ENCODE measurements at regions not wholly inside any gene's neighbourhood (a gene's known extent, or its start where the extent isn't known, plus 50 kb on each side); places are given as distances from the start of the nearest gene placed in this dataset.

GRCh38 chr4:149164282-149164681 is 651.4 kb downstream of the IQCM start:
- no peaks in the 10 kb centered on the region for H3K27me3 ChIP-seq
- H3K4me3 ChIP-seq = no peak overlapping the region
- no peaks in the 10 kb centered on the region for H3K36me3 ChIP-seq
- H3K9me3 ChIP-seq = no peaks in the 10 kb centered on the region
- no peak overlapping the region for H3K27ac ChIP-seq
- TF ChIP-seq POLR2A (IDR thresholded peaks at IDR 0.05) (no peak), CTCF (IDR thresholded peaks at IDR 0.05) (no peak)
- WGBS, 2 donors = 73 to 83% methylated on average over 3 of the region's 3 CpGs
- no peak for DNase-seq
- intact Hi-C loops (cut with DNase I) = no loop called here
- H3K4me1 ChIP-seq = no peaks in the 10 kb centered on the region

- Histone ChIP-seq H3K27ac (no peak overlapping the region), H3K4me3 (no peak overlapping the region), H3K27me3 (no peaks in the 10 kb centered on the region), H3K9me3 (no peaks in the 10 kb centered on the region), H3K36me3 (no peaks in the 10 kb centered on the region), H3K4me1 (no peaks in the 10 kb centered on the region)
- TF ChIP-seq POLR2A (IDR thresholded peaks at IDR 0.05) = no peak
- TF ChIP-seq CTCF (IDR thresholded peaks at IDR 0.05) = no peak
- intact Hi-C loops (cut with DNase I) = no loop called here
- no peak for DNase-seq
These were observed 654.4 kb downstream of the IQCM start for GRCh38 chr4:149161247-149161646.

- intact Hi-C loops (cut with DNase I) = no loop called here
- TF ChIP-seq POLR2A (IDR thresholded peaks at IDR 0.05) (no peak), CTCF (IDR thresholded peaks at IDR 0.05) (no peak)
- Histone ChIP-seq H3K27me3 (no peaks in the 10 kb centered on the region), H3K9me3 (no peaks in the 10 kb centered on the region), H3K36me3 (no peaks in the 10 kb centered on the region), H3K4me1 (no peaks in the 10 kb centered on the region), H3K27ac (no peak overlapping the region), H3K4me3 (no peak overlapping the region)
- WGBS, 2 donors = 85 to 95% methylated on average over 2 of the region's 2 CpGs
- no peak for DNase-seq
These were observed 655.3 kb downstream of the IQCM start for GRCh38 chr4:149160370-149160769.

- H3K9me3 ChIP-seq = no peaks in the 10 kb centered on the region
- intact Hi-C loops (cut with DNase I) = no loop called here
- H3K4me1 ChIP-seq = no peaks in the 10 kb centered on the region
- 34 to 43% methylated on average over 3 of the region's 3 CpGs for WGBS, 2 donors
- H3K4me3 ChIP-seq = no peak overlapping the region
- no peak for DNase-seq
- H3K36me3 ChIP-seq = no peaks in the 10 kb centered on the region
- TF ChIP-seq POLR2A (IDR thresholded peaks at IDR 0.05) (no peak), CTCF (IDR thresholded peaks at IDR 0.05) (no peak)
- no peaks in the 10 kb centered on the region for H3K27me3 ChIP-seq
- H3K27ac ChIP-seq = no peak overlapping the region
These were observed 656.8 kb downstream of the IQCM start for GRCh38 chr4:149158817-149159216.

- WGBS, 2 donors = 75 to 78% methylated on average over 2 of the region's 2 CpGs
- Histone ChIP-seq H3K27me3 (no peaks in the 10 kb centered on the region), H3K36me3 (no peaks in the 10 kb centered on the region), H3K4me1 (no peaks in the 10 kb centered on the region), H3K4me3 (no peak overlapping the region), H3K9me3 (no peaks in the 10 kb centered on the region), H3K27ac (no peak overlapping the region)
- TF ChIP-seq CTCF (IDR thresholded peaks at IDR 0.05) (no peak), POLR2A (IDR thresholded peaks at IDR 0.05) (no peak)
- intact Hi-C loops (cut with DNase I) = no loop called here
- no peak for DNase-seq
These were observed 669.8 kb downstream of the IQCM start for GRCh38 chr4:149145803-149146202.

Measured in esophagus squamous epithelium (tissue), 5 donors.